ENCODE measurements at regions not wholly inside any gene's neighbourhood (a gene's known extent, or its start where the extent isn't known, plus 50 kb on each side); places are given as distances from the start of the nearest gene placed in this dataset.

DNA sequence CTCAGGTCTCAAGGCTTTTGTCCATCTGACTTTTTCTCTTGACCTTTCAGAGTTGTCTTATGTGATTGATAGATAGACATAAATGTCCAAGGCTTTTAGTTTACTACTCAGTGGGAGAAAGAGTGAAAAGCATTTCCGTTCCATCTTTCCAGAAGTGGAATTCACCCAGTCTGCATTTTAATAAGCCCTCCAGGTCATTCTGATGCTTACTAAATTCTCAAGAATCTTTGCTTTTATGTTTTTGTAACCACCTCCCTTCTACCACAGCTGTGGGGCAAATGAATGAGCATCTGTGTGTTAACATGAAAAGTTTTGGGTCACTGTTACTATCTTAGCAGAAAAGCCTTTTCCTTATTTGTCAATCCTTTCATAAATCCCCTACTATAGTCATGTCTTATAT lies 251.4 kb downstream of the LRIG3 start:
- TF ChIP-seq POLR2AphosphoS5 (IDR thresholded peaks at IDR 0.05): no peak
- TF ChIP-seq CTCF (IDR thresholded peaks at IDR 0.05 in 8 of 11, conservative IDR thresholded peaks at IDR 0.05 in 3 of 11): no peak
- TF ChIP-seq POLR2A (IDR thresholded peaks at IDR 0.05): no peak

Data from spleen (tissue), 7 donors.